ENCODE measurements at regions not wholly inside any gene's neighbourhood (a gene's known extent, or its start where the extent isn't known, plus 50 kb on each side); places are given as distances from the start of the nearest gene placed in this dataset.

- Histone ChIP-seq H3K4me3 (ENCODE audit: low read depth, low read length) (no peak overlapping the region), H3K36me3 (ENCODE audit: control insufficient read depth, insufficient read depth, low read length) (no peaks in the 10 kb centered on the region), H3K27me3 (ENCODE audit: control insufficient read depth, insufficient read depth, low read length) (no peaks in the 10 kb centered on the region)
- DNase-seq (ENCODE audit: low read depth) (no peak), FAIRE-seq (no peak)
- TF ChIP-seq, protein P1, sequence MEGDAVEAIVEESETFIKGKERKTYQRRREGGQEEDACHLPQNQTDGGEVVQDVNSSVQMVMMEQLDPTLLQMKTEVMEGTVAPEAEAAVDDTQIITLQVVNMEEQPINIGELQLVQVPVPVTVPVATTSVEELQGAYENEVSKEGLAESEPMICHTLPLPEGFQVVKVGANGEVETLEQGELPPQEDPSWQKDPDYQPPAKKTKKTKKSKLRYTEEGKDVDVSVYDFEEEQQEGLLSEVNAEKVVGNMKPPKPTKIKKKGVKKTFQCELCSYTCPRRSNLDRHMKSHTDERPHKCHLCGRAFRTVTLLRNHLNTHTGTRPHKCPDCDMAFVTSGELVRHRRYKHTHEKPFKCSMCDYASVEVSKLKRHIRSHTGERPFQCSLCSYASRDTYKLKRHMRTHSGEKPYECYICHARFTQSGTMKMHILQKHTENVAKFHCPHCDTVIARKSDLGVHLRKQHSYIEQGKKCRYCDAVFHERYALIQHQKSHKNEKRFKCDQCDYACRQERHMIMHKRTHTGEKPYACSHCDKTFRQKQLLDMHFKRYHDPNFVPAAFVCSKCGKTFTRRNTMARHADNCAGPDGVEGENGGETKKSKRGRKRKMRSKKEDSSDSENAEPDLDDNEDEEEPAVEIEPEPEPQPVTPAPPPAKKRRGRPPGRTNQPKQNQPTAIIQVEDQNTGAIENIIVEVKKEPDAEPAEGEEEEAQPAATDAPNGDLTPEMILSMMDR (IDR thresholded peaks at IDR 0.05; ENCODE audit: insufficient read depth, low read length, severe bottlenecking), result no peak
Observed at GRCh38 chr2:147223553-147224060, 621.2 kb upstream of the ACVR2A start.

- TF ChIP-seq, protein P1 (IDR thresholded peaks at IDR 0.05; ENCODE audit: insufficient read depth, low read length, severe bottlenecking), result no peak
- FAIRE-seq (no peak), DNase-seq (ENCODE audit: low read depth) (no peak)
- Histone ChIP-seq H3K4me3 (ENCODE audit: low read depth, low read length) (no peak overlapping the region), H3K27me3 (ENCODE audit: control insufficient read depth, insufficient read depth, low read length) (no peaks in the 10 kb centered on the region), H3K36me3 (ENCODE audit: control insufficient read depth, insufficient read depth, low read length) (no peaks in the 10 kb centered on the region)
Observed at GRCh38 chr2:147223119-147223518, 621.7 kb upstream of the ACVR2A start.

DNA sequence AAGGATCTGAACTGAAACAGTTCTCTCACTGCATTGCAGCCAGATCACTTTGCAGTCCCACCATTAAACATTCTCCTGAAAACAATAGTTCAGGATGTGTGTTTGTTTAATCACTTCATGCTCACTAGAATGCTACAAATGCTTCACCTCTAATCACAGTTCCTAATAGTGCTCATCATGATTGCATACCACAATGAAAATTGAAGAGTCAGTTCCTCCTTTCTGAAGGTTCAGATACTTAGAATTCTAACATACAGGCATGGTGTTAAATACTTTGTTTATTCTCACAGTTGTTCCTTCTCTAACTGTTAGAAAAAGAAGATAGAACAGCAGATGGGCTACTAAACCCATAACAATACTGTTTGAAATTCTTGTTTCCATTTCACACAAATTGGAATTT lies 622.3 kb upstream of the ACVR2A start:
- Histone ChIP-seq H3K36me3 (ENCODE audit: control insufficient read depth, insufficient read depth, low read length) (no peaks in the 10 kb centered on the region), H3K27me3 (ENCODE audit: control insufficient read depth, insufficient read depth, low read length) (no peaks in the 10 kb centered on the region), H3K4me3 (ENCODE audit: low read depth, low read length) (no peak overlapping the region)
- TF ChIP-seq, protein P1 (IDR thresholded peaks at IDR 0.05; ENCODE audit: insufficient read depth, low read length, severe bottlenecking), result no peak
- DNase-seq (ENCODE audit: low read depth) (no peak), FAIRE-seq (no peak)

GRCh38 chr2:147214914-147215313 lies 629.9 kb upstream of the ACVR2A start:
- DNase-seq (ENCODE audit: low read depth), result no peak
- no peak overlapping the region for H3K4me3 ChIP-seq (ENCODE audit: low read depth, low read length)
- TF ChIP-seq, protein P1 (IDR thresholded peaks at IDR 0.05; ENCODE audit: insufficient read depth, low read length, severe bottlenecking), result no peak
- no peaks in the 10 kb centered on the region for H3K27me3 ChIP-seq (ENCODE audit: control insufficient read depth, insufficient read depth, low read length)
- FAIRE-seq, result no peak
- no peaks in the 10 kb centered on the region for H3K36me3 ChIP-seq (ENCODE audit: control insufficient read depth, insufficient read depth, low read length)

DNA sequence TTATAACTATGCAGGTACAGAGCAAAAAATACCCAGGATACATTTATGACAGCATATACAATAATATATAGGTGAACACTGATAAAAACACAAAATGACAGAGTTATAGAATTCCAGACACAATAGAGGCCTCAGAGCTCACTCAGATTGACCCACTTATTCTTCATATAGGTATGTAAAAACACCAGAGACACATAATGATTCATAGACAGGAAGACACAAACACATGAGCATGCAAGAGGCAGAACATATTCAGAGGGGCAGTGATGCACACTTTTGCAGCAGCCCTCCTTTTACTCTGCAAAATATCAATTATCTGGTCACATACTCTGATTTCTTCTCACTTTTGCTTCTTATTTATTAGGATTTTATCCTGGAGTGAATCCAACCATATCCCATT lies 633.3 kb upstream of the ACVR2A start:
- H3K36me3 ChIP-seq (ENCODE audit: control insufficient read depth, insufficient read depth, low read length), result no peaks in the 10 kb centered on the region
- TF ChIP-seq, protein P1 (IDR thresholded peaks at IDR 0.05; ENCODE audit: insufficient read depth, low read length, severe bottlenecking), result no peak
- DNase-seq (ENCODE audit: low read depth), result peak; percentile 51
- no peak for FAIRE-seq
- H3K4me3 ChIP-seq (ENCODE audit: low read depth, low read length), result no peak overlapping the region
- H3K27me3 ChIP-seq (ENCODE audit: control insufficient read depth, insufficient read depth, low read length), result no peaks in the 10 kb centered on the region

GRCh38 chr2:147204102-147204501 lies 640.7 kb upstream of the ACVR2A start:
- DNase-seq (ENCODE audit: low read depth), result peak; percentile 46
- Histone ChIP-seq H3K4me3 (ENCODE audit: low read depth, low read length) (no peak overlapping the region), H3K36me3 (ENCODE audit: control insufficient read depth, insufficient read depth, low read length) (no peaks in the 10 kb centered on the region), H3K27me3 (ENCODE audit: control insufficient read depth, insufficient read depth, low read length) (no peaks in the 10 kb centered on the region)
- no peak for FAIRE-seq
- TF ChIP-seq, protein P1 (IDR thresholded peaks at IDR 0.05; ENCODE audit: insufficient read depth, low read length, severe bottlenecking), result no peak

Data from bronchial epithelial cell (primary cell).